ENCODE measurements at regions not wholly inside any gene's neighbourhood (a gene's known extent, or its start where the extent isn't known, plus 50 kb on each side); places are given as distances from the start of the nearest gene placed in this dataset.
"Not testable (repeated sequence)": the region's sequence is repeated elsewhere in the genome, so short reads cannot be mapped to it uniquely, and the experiment has no call there.

GRCh38 chr19:28998974-28999373 lies 214.0 kb downstream of the UQCRFS1 start:
- TF ChIP-seq POLR2A (IDR thresholded peaks at IDR 0.05; ENCODE audit: low read depth, low read length) (no peak), PAX5 (IDR thresholded peaks at IDR 0.05; ENCODE audit: insufficient read depth, low read length, severe bottlenecking) (no peak), POU2F2 (IDR thresholded peaks at IDR 0.05; ENCODE audit: low read depth, low read length) (no peak), POLR2AphosphoS5 (IDR thresholded peaks at IDR 0.05; ENCODE audit: low read depth, low read length) (no peak)
- DNase-seq (ENCODE audit: insufficient read length, low spot score) (no peak), FAIRE-seq (no peak)

DNA sequence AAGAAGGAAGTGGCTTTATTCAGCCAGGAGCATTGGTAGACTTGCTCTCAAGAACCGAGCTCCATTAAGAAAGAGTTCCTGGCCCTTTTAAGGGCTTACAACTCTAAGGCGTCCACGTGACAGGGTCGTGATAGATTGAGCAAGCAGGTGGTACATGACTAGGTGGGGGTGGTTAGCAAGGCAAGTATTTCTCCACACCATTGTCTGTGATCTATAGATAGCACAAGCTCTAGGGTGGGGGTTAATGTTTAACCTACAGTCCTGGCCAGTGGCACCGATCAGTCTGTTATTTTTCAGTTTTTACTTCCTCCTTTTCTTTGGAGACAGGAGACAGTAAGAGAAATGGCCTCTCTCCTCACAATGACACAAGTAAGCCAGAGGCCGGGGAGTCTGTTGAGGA lies 215.1 kb downstream of the UQCRFS1 start:
- FAIRE-seq; DNase-seq (ENCODE audit: insufficient read length, low spot score): not testable (repeated sequence)

DNA sequence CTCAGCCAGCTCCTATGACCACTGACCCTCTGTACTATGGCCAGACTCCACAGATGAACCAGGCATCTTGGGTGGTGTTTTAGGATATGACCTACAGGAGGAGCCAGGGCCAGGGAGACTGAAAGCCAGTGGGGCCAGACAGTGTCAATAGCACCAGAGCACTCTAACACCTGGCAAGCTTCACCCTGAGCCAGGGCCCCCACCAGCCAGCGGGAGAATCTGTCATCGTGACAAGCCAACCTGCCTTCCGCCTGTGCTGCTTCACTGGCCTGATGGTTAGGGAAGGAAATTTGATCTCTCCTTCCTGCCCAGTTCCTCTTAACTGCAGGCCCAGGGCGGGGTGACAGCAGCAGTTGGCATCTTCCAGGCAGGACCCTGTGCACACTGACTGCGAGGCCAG lies 222.4 kb downstream of the UQCRFS1 start:
- DNase-seq (ENCODE audit: insufficient read length, low spot score) = no peak
- TF ChIP-seq POU2F2 (IDR thresholded peaks at IDR 0.05; ENCODE audit: low read depth, low read length) (no peak), TAF1 (IDR thresholded peaks at IDR 0.05; ENCODE audit: low read depth, low read length) (no peak), PAX5 (IDR thresholded peaks at IDR 0.05; ENCODE audit: insufficient read depth, low read length, severe bottlenecking) (no peak), SPI1 (IDR thresholded peaks at IDR 0.05; ENCODE audit: low read depth, low read length) (no peak), POLR2A (IDR thresholded peaks at IDR 0.05; ENCODE audit: low read depth, low read length) (no peak), POLR2AphosphoS5 (IDR thresholded peaks at IDR 0.05; ENCODE audit: low read depth, low read length) (no peak)
- FAIRE-seq = no peak

DNA sequence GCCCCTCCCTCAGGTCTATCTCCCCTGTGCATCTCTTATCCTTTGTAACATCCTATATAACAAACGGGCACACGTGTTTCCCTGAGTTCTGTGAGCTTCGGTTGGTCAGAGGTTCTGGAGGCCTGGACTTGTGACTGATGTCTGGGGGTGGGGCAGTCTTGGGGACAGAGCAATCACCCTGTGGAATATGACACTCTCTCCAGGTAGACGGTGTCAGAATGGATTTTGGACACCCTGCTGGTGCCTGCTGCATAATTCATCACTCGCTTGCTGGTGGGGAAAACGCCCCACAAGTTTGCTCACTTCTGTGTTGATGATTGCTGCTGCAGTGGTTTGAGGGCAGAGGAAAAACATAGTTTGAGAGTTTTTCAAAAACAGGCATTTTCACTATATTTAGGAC lies 223.2 kb downstream of the UQCRFS1 start:
- FAIRE-seq (no peak), DNase-seq (ENCODE audit: insufficient read length, low spot score) (no peak)
- TF ChIP-seq POLR2A (IDR thresholded peaks at IDR 0.05; ENCODE audit: low read depth, low read length) (no peak), SPI1 (IDR thresholded peaks at IDR 0.05; ENCODE audit: low read depth, low read length) (no peak), PAX5 (IDR thresholded peaks at IDR 0.05; ENCODE audit: insufficient read depth, low read length, severe bottlenecking) (no peak), POLR2AphosphoS5 (IDR thresholded peaks at IDR 0.05; ENCODE audit: low read depth, low read length) (no peak), POU2F2 (IDR thresholded peaks at IDR 0.05; ENCODE audit: low read depth, low read length) (no peak), TAF1 (IDR thresholded peaks at IDR 0.05; ENCODE audit: low read depth, low read length) (no peak)

GRCh38 chr19:28988066-28988465 lies 224.9 kb downstream of the UQCRFS1 start:
- DNase-seq (ENCODE audit: insufficient read length, low spot score) (no peak), FAIRE-seq (no peak)
- no peak for TF ChIP-seq POLR2A (IDR thresholded peaks at IDR 0.05; ENCODE audit: low read depth, low read length)
- no peak for TF ChIP-seq TAF1 (IDR thresholded peaks at IDR 0.05; ENCODE audit: low read depth, low read length)
- TF ChIP-seq POU2F2 (IDR thresholded peaks at IDR 0.05; ENCODE audit: low read depth, low read length) = no peak
- TF ChIP-seq POLR2AphosphoS5 (IDR thresholded peaks at IDR 0.05; ENCODE audit: low read depth, low read length) = no peak
- TF ChIP-seq SPI1 (IDR thresholded peaks at IDR 0.05; ENCODE audit: low read depth, low read length) = no peak
- no peak for TF ChIP-seq PAX5 (IDR thresholded peaks at IDR 0.05; ENCODE audit: insufficient read depth, low read length, severe bottlenecking)

DNA sequence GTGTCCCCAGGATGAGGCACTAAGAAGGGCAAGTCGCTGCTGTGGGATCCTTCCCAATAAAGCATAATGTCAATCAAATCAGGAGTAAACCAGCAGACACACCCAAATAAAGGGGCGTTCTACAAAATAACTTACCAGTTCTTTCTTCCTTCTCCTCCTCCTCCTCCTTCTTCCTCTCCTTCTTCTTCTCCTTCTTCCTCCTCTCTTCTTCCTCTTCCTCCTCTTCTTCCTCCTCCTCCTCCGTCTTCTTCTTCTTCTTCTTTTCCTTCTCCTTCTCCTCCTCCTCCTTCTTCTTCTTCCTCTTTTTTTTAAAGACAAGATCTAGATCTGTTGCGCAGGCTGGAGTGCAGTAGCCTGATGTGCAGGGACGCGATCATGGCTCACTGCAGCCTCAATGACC lies 225.8 kb downstream of the UQCRFS1 start:
- DNase-seq (ENCODE audit: insufficient read length, low spot score) (no peak), FAIRE-seq (no peak)
- TF ChIP-seq PAX5 (IDR thresholded peaks at IDR 0.05; ENCODE audit: insufficient read depth, low read length, severe bottlenecking) (no peak), POU2F2 (IDR thresholded peaks at IDR 0.05; ENCODE audit: low read depth, low read length) (no peak), POLR2AphosphoS5 (IDR thresholded peaks at IDR 0.05; ENCODE audit: low read depth, low read length) (no peak), TAF1 (IDR thresholded peaks at IDR 0.05; ENCODE audit: low read depth, low read length) (no peak), POLR2A (IDR thresholded peaks at IDR 0.05; ENCODE audit: low read depth, low read length) (no peak), SPI1 (IDR thresholded peaks at IDR 0.05; ENCODE audit: low read depth, low read length) (no peak)

GRCh38 chr19:28985201-28985600 lies 227.8 kb downstream of the UQCRFS1 start:
- TF ChIP-seq SPI1 (IDR thresholded peaks at IDR 0.05; ENCODE audit: low read depth, low read length) (no peak), PAX5 (IDR thresholded peaks at IDR 0.05; ENCODE audit: insufficient read depth, low read length, severe bottlenecking) (no peak), TAF1 (IDR thresholded peaks at IDR 0.05; ENCODE audit: low read depth, low read length) (no peak)
- DNase-seq (ENCODE audit: insufficient read length, low spot score) (no peak), FAIRE-seq (no peak)

GRCh38 chr19:28984315-28984714 lies 228.6 kb downstream of the UQCRFS1 start:
- FAIRE-seq (no peak), DNase-seq (ENCODE audit: insufficient read length, low spot score) (no peak)
- no peak for TF ChIP-seq POU2F2 (IDR thresholded peaks at IDR 0.05; ENCODE audit: low read depth, low read length)
- no peak for TF ChIP-seq PAX5 (IDR thresholded peaks at IDR 0.05; ENCODE audit: insufficient read depth, low read length, severe bottlenecking)
- no peak for TF ChIP-seq TAF1 (IDR thresholded peaks at IDR 0.05; ENCODE audit: low read depth, low read length)
- TF ChIP-seq POLR2A (IDR thresholded peaks at IDR 0.05; ENCODE audit: low read depth, low read length) = no peak
- TF ChIP-seq SPI1 (IDR thresholded peaks at IDR 0.05; ENCODE audit: low read depth, low read length) = no peak
- no peak for TF ChIP-seq POLR2AphosphoS5 (IDR thresholded peaks at IDR 0.05; ENCODE audit: low read depth, low read length)

DNA sequence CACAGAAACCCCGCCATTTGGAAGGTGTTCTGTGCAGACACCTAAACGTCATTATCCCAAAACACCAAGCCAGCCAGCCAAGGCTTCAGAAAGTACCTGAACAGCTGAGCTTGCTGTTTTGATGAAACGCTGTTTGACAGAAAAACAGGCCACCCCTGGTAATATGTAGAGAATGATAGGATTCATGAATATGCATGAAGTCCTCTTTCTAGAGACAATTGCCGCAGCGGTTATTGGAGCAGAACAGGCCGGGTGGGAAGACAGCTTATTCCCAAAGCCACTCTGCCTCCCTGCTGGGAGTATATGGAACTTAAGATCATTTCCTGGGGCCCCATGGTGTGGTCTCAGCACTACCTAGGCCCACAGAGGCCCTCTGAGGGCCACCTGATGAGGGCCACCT lies 229.5 kb downstream of the UQCRFS1 start:
- TF ChIP-seq SPI1 (IDR thresholded peaks at IDR 0.05; ENCODE audit: low read depth, low read length) (no peak), TAF1 (IDR thresholded peaks at IDR 0.05; ENCODE audit: low read depth, low read length) (no peak), POLR2AphosphoS5 (IDR thresholded peaks at IDR 0.05; ENCODE audit: low read depth, low read length) (no peak), POLR2A (IDR thresholded peaks at IDR 0.05; ENCODE audit: low read depth, low read length) (no peak), PAX5 (IDR thresholded peaks at IDR 0.05; ENCODE audit: insufficient read depth, low read length, severe bottlenecking) (no peak), POU2F2 (IDR thresholded peaks at IDR 0.05; ENCODE audit: low read depth, low read length) (no peak)
- FAIRE-seq (no peak), DNase-seq (ENCODE audit: insufficient read length, low spot score) (no peak)

GRCh38 chr19:28981994-28982393 lies 231.0 kb downstream of the UQCRFS1 start:
- DNase-seq (ENCODE audit: insufficient read length, low spot score) (no peak), FAIRE-seq (no peak)
- TF ChIP-seq POLR2A (IDR thresholded peaks at IDR 0.05; ENCODE audit: low read depth, low read length) = no peak
- TF ChIP-seq POU2F2 (IDR thresholded peaks at IDR 0.05; ENCODE audit: low read depth, low read length) = no peak

DNA sequence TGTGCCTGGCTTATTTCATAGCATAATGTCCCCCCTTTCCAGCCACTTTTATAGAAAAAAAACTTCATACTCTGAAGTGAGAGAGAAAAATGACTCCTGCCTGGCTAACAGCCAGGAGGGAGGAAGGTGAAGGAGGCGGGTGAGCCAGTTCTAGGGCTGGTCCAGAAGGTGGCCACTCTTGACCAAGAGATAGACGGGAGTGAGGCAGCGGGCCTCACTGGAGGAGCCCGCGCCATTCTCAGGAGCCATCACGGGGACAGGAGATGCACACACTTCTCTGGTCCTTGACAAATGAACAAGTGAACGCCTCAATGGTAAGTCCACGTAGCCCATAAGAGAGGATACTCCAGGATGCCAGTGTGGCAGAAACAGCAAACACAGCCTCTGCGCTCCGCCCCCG lies 231.4 kb downstream of the UQCRFS1 start:
- FAIRE-seq (no peak), DNase-seq (ENCODE audit: insufficient read length, low spot score) (no peak)
- no peak for TF ChIP-seq POLR2AphosphoS5 (IDR thresholded peaks at IDR 0.05; ENCODE audit: low read depth, low read length)
- TF ChIP-seq TAF1 (IDR thresholded peaks at IDR 0.05; ENCODE audit: low read depth, low read length) = no peak
- TF ChIP-seq SPI1 (IDR thresholded peaks at IDR 0.05; ENCODE audit: low read depth, low read length) = no peak
- TF ChIP-seq POU2F2 (IDR thresholded peaks at IDR 0.05; ENCODE audit: low read depth, low read length) = no peak
- no peak for TF ChIP-seq POLR2A (IDR thresholded peaks at IDR 0.05; ENCODE audit: low read depth, low read length)
- TF ChIP-seq PAX5 (IDR thresholded peaks at IDR 0.05; ENCODE audit: insufficient read depth, low read length, severe bottlenecking) = no peak

All from GM12891 (cell line).